ENCODE measurements at regions not wholly inside any gene's neighbourhood (a gene's known extent, or its start where the extent isn't known, plus 50 kb on each side); places are given as distances from the start of the nearest gene placed in this dataset.

- FAIRE-seq (no peak), DNase-seq (ENCODE audit: low read depth in 1 of 2, low spot score in 2 of 2) (no peak)
- TF ChIP-seq ZNF274 (IDR thresholded peaks at IDR 0.05; ENCODE audit: borderline replicate concordance, extremely low read depth, low read length) (no peak), TAF7 (optimal IDR thresholded peaks at IDR 0.05; ENCODE audit: borderline replicate concordance, low read depth, low read length) (no peak), HDAC6 (IDR thresholded peaks at IDR 0.05; ENCODE audit: low read depth, low read length) (no peak), SUZ12 (IDR thresholded peaks at IDR 0.05; ENCODE audit: low read length) (no peak), CTCF (IDR thresholded peaks at IDR 0.05; ENCODE audit: control extremely low read depth in 1 of 3, insufficient read depth in 1 of 3, low read depth in 1 of 3, low read length in 3 of 3) (no peak), BRCA1 (IDR thresholded peaks at IDR 0.05; ENCODE audit: low read depth, low read length) (no peak), RXRA (IDR thresholded peaks at IDR 0.05; ENCODE audit: insufficient read depth, low read depth, low read length) (no peak), EZH2 (IDR thresholded peaks at IDR 0.05; ENCODE audit: low read depth, low read length, severe bottlenecking) (no peak), SP1 (IDR thresholded peaks at IDR 0.05; ENCODE audit: low read depth, low read length) (no peak), POLR2A (IDR thresholded peaks at IDR 0.05; ENCODE audit: control extremely low read depth in 1 of 2, low read depth in 2 of 2, low read length in 2 of 2) (no peak), BCL11A (IDR thresholded peaks at IDR 0.05; ENCODE audit: low read depth in 2 of 2, low read length in 2 of 2) (no peak), JUN (IDR thresholded peaks at IDR 0.05; ENCODE audit: low read depth, low read length) (no peak)
- ChIA-PET CTCF (ENCODE audit: partially characterized antibody) (no interaction called here), POLR2A (ENCODE audit: partially characterized antibody) (no interaction called here)
- Histone ChIP-seq H2BK20ac (ENCODE audit: low read length) (no peak overlapping the region), H2BK120ac (replicated peaks; ENCODE audit: low read depth, low read length) (no peak overlapping the region), H4K8ac (ENCODE audit: extremely low read depth, insufficient read depth, low read length) (no peak overlapping the region), H3K9ac (replicated peaks in 1 of 4; ENCODE audit: extremely low read depth in 1 of 4, low read depth in 3 of 4, low read length in 3 of 4) (no peak overlapping the region), H3K4me2 (ENCODE audit: insufficient read depth in 1 of 2, low read depth in 2 of 2, low read length in 2 of 2) (no peak overlapping the region), H3K4me1 (replicated peaks in 1 of 4; ENCODE audit: control insufficient read depth in 3 of 4, insufficient read depth in 4 of 4, low read length in 3 of 4) (no peaks in the 10 kb centered on the region), H3K4me3 (ENCODE audit: extremely low read depth in 1 of 4, insufficient read depth in 2 of 4, low read depth in 3 of 4, low read length in 4 of 4) (no peak overlapping the region), H3K23ac (ENCODE audit: insufficient read length) (no peak overlapping the region), H3K27ac (ENCODE audit: low read depth, low read length) (no peak overlapping the region), H3K56ac (replicated peaks; ENCODE audit: insufficient read length, low read depth, low read length) (no peak overlapping the region), H3K23me2 (ENCODE audit: low read depth, low read length) (no peaks in the 10 kb centered on the region), H2AK5ac (ENCODE audit: low read depth, low read length) (no peak overlapping the region), H2BK15ac (ENCODE audit: low read length) (no peak overlapping the region), H3K4ac (replicated peaks; ENCODE audit: insufficient read length, low read depth, low read length) (no peak overlapping the region), H4K91ac (replicated peaks; ENCODE audit: insufficient read length, low read length) (no peak overlapping the region), H3K18ac (ENCODE audit: extremely low read depth, low read length) (no peak overlapping the region), H3K27me3 (replicated peaks in 1 of 4; ENCODE audit: control insufficient read depth in 3 of 4, extremely low read depth in 1 of 4, insufficient read depth in 3 of 4, low read length in 3 of 4) (no peaks in the 10 kb centered on the region), H3K9me3 (ENCODE audit: insufficient read depth in 2 of 2, low read depth in 1 of 2, low read length in 1 of 2) (no peaks in the 10 kb centered on the region), H3K79me2 (ENCODE audit: control insufficient read depth in 1 of 2, insufficient read depth in 2 of 2, low read length in 2 of 2) (no peaks in the 10 kb centered on the region), H3K36me3 (ENCODE audit: control insufficient read depth in 2 of 4, insufficient read depth in 4 of 4, low read length in 3 of 4) (no peaks in the 10 kb centered on the region), H2AFZ (ENCODE audit: low read length) (no peak overlapping the region), H2BK5ac (ENCODE audit: low read depth, low read length) (no peak overlapping the region), H4K20me1 (replicated peaks in 1 of 2; ENCODE audit: control insufficient read depth in 1 of 2, insufficient read depth in 2 of 2, low read length in 2 of 2) (no peaks in the 10 kb centered on the region), H3K79me1 (ENCODE audit: low read depth, low read length) (no peaks in the 10 kb centered on the region), H4K5ac (ENCODE audit: insufficient read length, low read depth, low read length) (no peak overlapping the region), H2BK12ac (ENCODE audit: low read depth, low read length) (no peak overlapping the region), H3K14ac (ENCODE audit: insufficient read length) (no peak overlapping the region)
- WGBS, 2 experiments (ENCODE audit: extremely low coverage in 1 of 2, insufficient coverage in 1 of 2, insufficient read length in 1 of 2, insufficient replicate concordance in 2 of 2, low coverage in 1 of 2, low lambda C conversion rate in 2 of 2, missing lambda C conversion rate in 1 of 2), result 83% methylated on average over 2 of the region's 2 CpGs; no CpG with 5 or more reads in 1 of the 2 experiments
These were observed 89.9 kb upstream of the CPEB2 start for GRCh38 chr4:14912426-14912825.

Measured in H1 (cell line).